ENCODE measurements at regions not wholly inside any gene's neighbourhood (a gene's known extent, or its start where the extent isn't known, plus 50 kb on each side); places are given as distances from the start of the nearest gene placed in this dataset.

DNA sequence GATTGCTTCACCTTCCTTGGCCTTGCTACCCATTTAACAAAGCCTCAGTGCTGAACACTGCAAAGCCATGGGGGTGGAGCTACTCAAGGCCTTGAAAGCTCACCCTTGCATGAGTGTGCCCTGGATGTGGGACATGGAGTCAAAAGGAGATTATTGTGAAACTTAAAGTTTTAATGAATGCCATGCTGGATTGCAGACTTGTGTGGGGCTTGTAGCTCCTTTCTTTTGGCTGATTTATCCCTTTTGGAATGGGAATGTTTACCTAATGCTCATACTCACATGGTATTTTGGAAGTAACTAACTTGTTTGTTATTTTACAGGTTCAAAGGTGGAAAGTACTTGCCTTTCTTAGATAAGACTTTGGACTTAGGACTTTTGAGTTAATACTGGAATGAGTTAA, 538.5 kb upstream of the NECTIN3 start:
- TF ChIP-seq, protein P1, sequence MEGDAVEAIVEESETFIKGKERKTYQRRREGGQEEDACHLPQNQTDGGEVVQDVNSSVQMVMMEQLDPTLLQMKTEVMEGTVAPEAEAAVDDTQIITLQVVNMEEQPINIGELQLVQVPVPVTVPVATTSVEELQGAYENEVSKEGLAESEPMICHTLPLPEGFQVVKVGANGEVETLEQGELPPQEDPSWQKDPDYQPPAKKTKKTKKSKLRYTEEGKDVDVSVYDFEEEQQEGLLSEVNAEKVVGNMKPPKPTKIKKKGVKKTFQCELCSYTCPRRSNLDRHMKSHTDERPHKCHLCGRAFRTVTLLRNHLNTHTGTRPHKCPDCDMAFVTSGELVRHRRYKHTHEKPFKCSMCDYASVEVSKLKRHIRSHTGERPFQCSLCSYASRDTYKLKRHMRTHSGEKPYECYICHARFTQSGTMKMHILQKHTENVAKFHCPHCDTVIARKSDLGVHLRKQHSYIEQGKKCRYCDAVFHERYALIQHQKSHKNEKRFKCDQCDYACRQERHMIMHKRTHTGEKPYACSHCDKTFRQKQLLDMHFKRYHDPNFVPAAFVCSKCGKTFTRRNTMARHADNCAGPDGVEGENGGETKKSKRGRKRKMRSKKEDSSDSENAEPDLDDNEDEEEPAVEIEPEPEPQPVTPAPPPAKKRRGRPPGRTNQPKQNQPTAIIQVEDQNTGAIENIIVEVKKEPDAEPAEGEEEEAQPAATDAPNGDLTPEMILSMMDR (IDR thresholded peaks at IDR 0.05), result no peak
- TF ChIP-seq POLR2A (IDR thresholded peaks at IDR 0.05), result no peak

All from uterus (tissue), 2 donors.